Calu3 (cell line): ENCODE measurements at regions not wholly inside any gene's neighbourhood (a gene's known extent, or its start where the extent isn't known, plus 50 kb on each side); places are given as distances from the start of the nearest gene placed in this dataset.
"Not testable (repeated sequence)": the region's sequence is repeated elsewhere in the genome, so short reads cannot be mapped to it uniquely, and the experiment has no call there.

Experiments used
- BruUV-seq: library from RNA; stranded (reverse); fragments of 400-500 nt; replicated peaks from 2 replicates; lab custom pipeline; 2021; lab: Mats Ljungman, UMichigan
- CTCF ChIA-PET: fragments of 300-600 bp; sonication (Branson Sonifier 250); formaldehyde crosslinking; loops from one replicate; lab custom pipeline; 2022; ENCODE audit warnings: antibody characterized with exemption; lab: Charles Lee
- DNase-seq: peaks from one replicate; pipeline ENCODE4 v3.0.0; 2022
- H3K27ac Mint-ChIP-seq: one replicate; pipeline ENCODE4 v1.8.0; 2022; ENCODE audit warnings: mixed read lengths; ENCODE audit not compliant: unreplicated experiment
- H3K27me3 Mint-ChIP-seq: one replicate; pipeline ENCODE4 v1.8.0; 2022; ENCODE audit warnings: mixed read lengths; ENCODE audit not compliant: unreplicated experiment
- H3K36me3 Mint-ChIP-seq: one replicate; pipeline ENCODE4 v1.8.0; 2022; ENCODE audit warnings: mild to moderate bottlenecking, moderate library complexity, mixed read lengths; ENCODE audit not compliant: insufficient read depth, unreplicated experiment
- H3K4me1 Mint-ChIP-seq: one replicate; pipeline ENCODE4 v1.8.0; 2022; ENCODE audit warnings: mild to moderate bottlenecking, low read depth, mixed read lengths; ENCODE audit not compliant: unreplicated experiment
- H3K4me3 Mint-ChIP-seq: one replicate; pipeline ENCODE4 v1.8.0; 2022; ENCODE audit warnings: mild to moderate bottlenecking, low read depth, moderate library complexity, mixed read lengths; ENCODE audit not compliant: unreplicated experiment
- H3K9me3 Mint-ChIP-seq: one replicate; pipeline ENCODE4 v1.8.0; 2022; ENCODE audit warnings: low read depth, mixed read lengths; ENCODE audit not compliant: unreplicated experiment
- intact Hi-C: fragments of 100-400 bp; cut with micrococcal nuclease; formaldehyde crosslinking; loops from one replicate; pipeline ENCODE4 v1.10.0; 2022; ENCODE audit not compliant: unreplicated experiment
- TF ChIP-seq, protein P1 (sequence below): fragments of 200-600 bp; IDR thresholded peaks from one replicate; pipeline ENCODE4 v1.8.0; 2022; ENCODE audit warnings: antibody characterized with exemption; ENCODE audit not compliant: unreplicated experiment

DNA sequence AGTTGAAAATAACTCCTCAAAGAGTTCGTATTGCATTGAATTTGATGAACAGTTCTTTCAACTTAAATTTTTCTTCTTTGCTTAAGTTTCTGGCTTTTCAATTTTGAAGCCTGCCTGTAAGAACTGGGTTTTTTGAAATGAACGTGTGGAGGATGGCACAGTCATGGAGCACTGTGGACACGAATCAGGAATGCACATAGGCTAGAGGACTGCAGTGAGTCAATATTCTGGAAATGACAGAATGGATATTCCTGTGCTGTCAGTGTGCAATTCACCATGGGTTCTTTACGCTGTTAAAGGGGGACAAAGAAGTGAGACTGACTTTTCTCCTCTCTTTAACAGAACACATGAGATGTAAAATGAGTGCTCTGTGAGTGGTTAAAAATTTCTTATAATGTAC is 368.0 kb upstream of the AGA start:
- DNase-seq = no peak
- H3K36me3 Mint-ChIP-seq = no peaks in the 10 kb centered on the region
- CTCF ChIA-PET = no interaction called here
- intact Hi-C loops = no loop called here
- H3K27ac Mint-ChIP-seq = no peak overlapping the region
- no peak overlapping the region for H3K4me3 Mint-ChIP-seq
- no peaks in the 10 kb centered on the region for H3K4me1 Mint-ChIP-seq
- no TSS peak for BruUV-seq
- TF ChIP-seq, protein P1, sequence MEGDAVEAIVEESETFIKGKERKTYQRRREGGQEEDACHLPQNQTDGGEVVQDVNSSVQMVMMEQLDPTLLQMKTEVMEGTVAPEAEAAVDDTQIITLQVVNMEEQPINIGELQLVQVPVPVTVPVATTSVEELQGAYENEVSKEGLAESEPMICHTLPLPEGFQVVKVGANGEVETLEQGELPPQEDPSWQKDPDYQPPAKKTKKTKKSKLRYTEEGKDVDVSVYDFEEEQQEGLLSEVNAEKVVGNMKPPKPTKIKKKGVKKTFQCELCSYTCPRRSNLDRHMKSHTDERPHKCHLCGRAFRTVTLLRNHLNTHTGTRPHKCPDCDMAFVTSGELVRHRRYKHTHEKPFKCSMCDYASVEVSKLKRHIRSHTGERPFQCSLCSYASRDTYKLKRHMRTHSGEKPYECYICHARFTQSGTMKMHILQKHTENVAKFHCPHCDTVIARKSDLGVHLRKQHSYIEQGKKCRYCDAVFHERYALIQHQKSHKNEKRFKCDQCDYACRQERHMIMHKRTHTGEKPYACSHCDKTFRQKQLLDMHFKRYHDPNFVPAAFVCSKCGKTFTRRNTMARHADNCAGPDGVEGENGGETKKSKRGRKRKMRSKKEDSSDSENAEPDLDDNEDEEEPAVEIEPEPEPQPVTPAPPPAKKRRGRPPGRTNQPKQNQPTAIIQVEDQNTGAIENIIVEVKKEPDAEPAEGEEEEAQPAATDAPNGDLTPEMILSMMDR = no peak
- no peaks in the 10 kb centered on the region for H3K27me3 Mint-ChIP-seq
- H3K9me3 Mint-ChIP-seq = no peaks in the 10 kb centered on the region

DNA sequence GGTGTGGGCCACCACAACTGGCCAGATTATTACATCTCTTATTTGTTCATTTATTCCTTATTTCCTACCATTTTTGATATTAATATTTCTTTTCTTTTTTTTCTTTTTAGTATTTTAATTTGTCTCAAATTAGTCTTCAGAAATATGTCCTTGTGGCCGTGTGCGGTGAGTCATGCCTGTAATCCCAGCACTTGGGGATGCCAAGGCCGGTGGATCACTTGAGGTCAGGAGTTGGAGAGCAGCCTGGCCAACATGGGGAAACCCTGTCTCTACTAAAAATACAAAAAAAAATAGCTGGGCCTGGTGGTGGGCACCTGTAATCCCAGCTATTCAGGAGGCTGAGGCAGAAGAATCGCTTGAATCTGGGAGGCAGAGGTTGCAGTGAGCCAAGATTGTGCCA is 376.2 kb upstream of the AGA start:
- H3K27ac Mint-ChIP-seq, H3K9me3 Mint-ChIP-seq, H3K36me3 Mint-ChIP-seq, H3K27me3 Mint-ChIP-seq, CTCF ChIA-PET, DNase-seq, intact Hi-C loops, BruUV-seq, H3K4me3 Mint-ChIP-seq, H3K4me1 Mint-ChIP-seq: not testable (repeated sequence)

DNA sequence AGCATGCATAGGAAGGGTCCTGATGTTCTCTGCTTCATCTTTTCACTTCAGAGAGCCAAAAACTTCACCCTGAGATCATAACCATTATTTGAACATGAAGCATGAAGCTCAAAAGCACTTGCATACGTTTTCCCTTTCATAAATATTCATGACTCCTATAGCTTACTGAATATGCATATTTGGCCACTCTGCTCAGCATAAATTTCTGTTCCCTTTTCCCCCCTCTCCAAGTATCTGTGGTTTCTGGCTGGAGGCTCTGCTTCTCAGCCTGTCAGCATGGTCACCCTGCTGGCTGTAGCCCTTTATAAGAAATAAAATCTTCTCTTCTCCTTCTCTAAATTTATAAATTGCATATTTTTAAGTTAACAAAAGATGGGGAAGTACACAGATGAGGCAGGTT is 384.7 kb upstream of the AGA start:
- H3K4me1 Mint-ChIP-seq = no peaks in the 10 kb centered on the region
- H3K27ac Mint-ChIP-seq = no peak overlapping the region
- peaks cover 3% of the 10 kb centered on the region for H3K9me3 Mint-ChIP-seq
- no peaks in the 10 kb centered on the region for H3K36me3 Mint-ChIP-seq
- CTCF ChIA-PET = no interaction called here
- no peaks in the 10 kb centered on the region for H3K27me3 Mint-ChIP-seq
- BruUV-seq = no TSS peak
- TF ChIP-seq, protein P1 = no peak
- no peak overlapping the region for H3K4me3 Mint-ChIP-seq
- intact Hi-C loops = no loop called here
- DNase-seq = no peak

DNA sequence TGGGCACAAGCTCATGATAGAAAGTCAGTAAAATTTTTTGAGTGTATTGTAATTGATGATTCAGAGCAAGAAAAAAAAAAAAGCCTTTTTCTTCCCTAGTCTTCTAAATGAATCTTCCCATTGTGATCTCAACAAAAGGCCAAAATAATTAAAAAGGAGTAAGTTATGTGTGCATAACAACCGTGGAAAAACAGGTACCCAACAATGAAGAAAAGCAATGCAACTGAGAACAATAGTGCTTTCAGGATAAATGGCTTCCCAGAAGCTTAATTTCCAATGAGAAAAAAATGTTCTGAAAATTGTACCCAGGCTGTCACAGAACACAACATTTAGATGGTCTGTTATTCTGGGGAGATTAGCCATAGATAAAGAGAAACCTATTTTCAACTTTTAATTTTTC is 399.0 kb upstream of the AGA start:
- intact Hi-C loops = no loop called here
- H3K27ac Mint-ChIP-seq = no peak overlapping the region
- BruUV-seq = no TSS peak
- no peak for DNase-seq
- H3K9me3 Mint-ChIP-seq = no peaks in the 10 kb centered on the region
- no peaks in the 10 kb centered on the region for H3K4me1 Mint-ChIP-seq
- H3K27me3 Mint-ChIP-seq = no peaks in the 10 kb centered on the region
- CTCF ChIA-PET = no interaction called here
- TF ChIP-seq, protein P1 = no peak
- no peak overlapping the region for H3K4me3 Mint-ChIP-seq
- no peaks in the 10 kb centered on the region for H3K36me3 Mint-ChIP-seq

DNA sequence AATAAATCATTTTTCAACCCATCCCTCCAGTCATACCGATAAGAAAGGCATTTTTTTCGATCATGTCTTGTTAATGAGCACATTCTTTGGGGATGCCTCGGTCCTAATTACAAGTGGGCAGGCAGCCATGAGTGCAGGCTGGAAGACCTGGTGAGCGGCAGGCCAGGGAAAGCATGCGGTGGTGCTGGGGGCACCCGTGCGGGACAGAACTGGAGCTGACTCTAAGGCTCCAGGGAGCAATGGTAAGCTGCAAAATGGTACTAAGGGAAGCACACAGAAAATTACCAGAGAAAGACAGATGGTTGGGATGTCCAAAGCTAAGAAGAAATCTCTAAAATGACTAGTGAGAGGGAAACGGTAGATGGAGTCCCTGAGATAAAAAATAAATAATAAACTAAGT is 411.0 kb upstream of the AGA start:
- TF ChIP-seq, protein P1 = no peak
- intact Hi-C loops = no loop called here

More for the DNA sequence above, 411.0 kb upstream of the AGA start:
- no TSS peak for BruUV-seq
- H3K27me3 Mint-ChIP-seq = no peaks in the 10 kb centered on the region
- H3K27ac Mint-ChIP-seq = no peak overlapping the region
- H3K4me1 Mint-ChIP-seq = no peaks in the 10 kb centered on the region
- H3K36me3 Mint-ChIP-seq = no peaks in the 10 kb centered on the region
- no peaks in the 10 kb centered on the region for H3K9me3 Mint-ChIP-seq
- CTCF ChIA-PET = no interaction called here
- DNase-seq = no peak
- H3K4me3 Mint-ChIP-seq = no peak overlapping the region
